RWPE2 (cell line): ENCODE measurements at regions not wholly inside any gene's neighbourhood (a gene's known extent, or its start where the extent isn't known, plus 50 kb on each side); places are given as distances from the start of the nearest gene placed in this dataset.

Experiments
- ATAC-seq: fragments of 200-7000 bp; cut with Tn5 transposase; 3 replicates; pipeline ENCODE4 v1.9.1; 2021; ENCODE audit warnings: low read depth
- DNase-seq: peaks from one replicate; pipeline ENCODE4 v3.0.0-alpha.2; 2020; ENCODE audit warnings: low spot score
- H3K27ac ChIP-seq: fragments of 450-650 bp; 2 replicates; pipeline ENCODE4 v1.5.1; 2017; ENCODE audit warnings: mild to moderate bottlenecking; ENCODE audit not compliant: poor library complexity, severe bottlenecking
- H3K27me3 ChIP-seq: fragments of 250-450 bp; sonication (Bioruptor Pico); 2 replicates; pipeline ENCODE4 v1.5.1; 2021; ENCODE audit warnings: mild to moderate bottlenecking, moderate library complexity; ENCODE audit not compliant: insufficient read depth, poor library complexity, severe bottlenecking
- H3K36me3 ChIP-seq: fragments of 250-450 bp; sonication (Bioruptor Pico); 2 replicates; pipeline ENCODE4 v1.5.1; 2020; ENCODE audit warnings: low read depth, mild to moderate bottlenecking, moderate library complexity
- H3K4me1 ChIP-seq: fragments of 250-450 bp; sonication (Bioruptor Pico); 2 replicates; pipeline ENCODE4 v1.5.1; 2021; ENCODE audit warnings: mild to moderate bottlenecking, moderate library complexity; ENCODE audit not compliant: insufficient read depth, poor library complexity, severe bottlenecking
- H3K4me3 ChIP-seq: fragments of 250-450 bp; sonication (Bioruptor Pico); 2 replicates; pipeline ENCODE4 v1.5.1; 2021; ENCODE audit warnings: mild to moderate bottlenecking, moderate library complexity; ENCODE audit not compliant: severe bottlenecking
- H3K9me3 ChIP-seq: fragments of 250-450 bp; sonication (Bioruptor Pico); 2 replicates; pipeline ENCODE4 v1.5.1; 2021; ENCODE audit warnings: mild to moderate bottlenecking, moderate library complexity; ENCODE audit not compliant: severe bottlenecking
- CTCF ChIP-seq: fragments of 450-650 bp; IDR thresholded peaks from one replicate; pipeline ENCODE4 v1.5.1; 2017; ENCODE audit warnings: mild to moderate bottlenecking, moderate library complexity; ENCODE audit not compliant: poor library complexity, severe bottlenecking

DNA sequence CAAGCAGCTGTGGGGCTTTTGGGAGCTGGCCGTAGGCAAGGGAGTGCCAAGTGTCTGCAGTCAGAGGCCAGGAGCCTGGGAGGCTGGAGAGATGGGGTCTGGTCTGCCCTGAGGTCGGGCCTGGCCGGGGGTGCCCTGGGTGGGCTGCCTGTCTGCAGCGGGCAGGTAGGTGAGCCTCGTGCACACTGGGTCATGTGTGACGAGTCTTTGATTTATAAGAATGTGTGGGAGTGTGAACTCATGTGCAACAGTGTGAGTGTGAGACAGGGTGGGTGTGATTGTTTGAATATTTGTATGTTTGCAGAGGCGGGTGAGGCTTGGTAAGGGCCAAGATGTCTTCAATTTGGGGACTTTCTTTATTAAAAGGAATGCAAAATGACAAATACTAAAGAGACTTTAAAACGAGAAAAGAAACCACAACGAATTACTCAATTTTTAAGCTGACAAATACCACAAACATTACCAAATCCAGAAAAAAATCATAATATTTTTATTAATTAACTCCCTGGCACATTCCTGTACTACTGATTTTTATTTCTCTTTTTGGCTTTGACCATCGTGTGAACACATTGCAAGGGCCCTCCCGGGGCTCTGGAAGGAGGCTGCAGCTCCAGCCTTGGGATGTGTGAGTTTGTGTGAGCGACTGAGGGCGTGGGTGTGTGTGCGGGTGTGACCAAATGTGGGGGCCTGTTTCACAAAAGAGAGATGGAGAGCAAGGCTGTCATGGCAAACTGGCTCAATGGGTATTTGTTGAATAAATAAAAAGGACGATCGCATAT lies 110.3 kb upstream of the WNT4 start:
- Histone ChIP-seq H3K4me1 (no peaks in the 10 kb centered on the region), H3K36me3 (no peaks in the 10 kb centered on the region), H3K27me3 (no peaks in the 10 kb centered on the region), H3K4me3 (no peak overlapping the region), H3K9me3 (no peaks in the 10 kb centered on the region), H3K27ac (no peak overlapping the region)
- no peak for TF ChIP-seq CTCF
- ATAC-seq (no peak), DNase-seq (no peak)

GRCh38 chr1:22254756-22255155 lies 111.9 kb upstream of the WNT4 start:
- Histone ChIP-seq H3K36me3 (no peaks in the 10 kb centered on the region), H3K4me3 (no peak overlapping the region), H3K4me1 (no peaks in the 10 kb centered on the region), H3K9me3 (no peaks in the 10 kb centered on the region), H3K27me3 (no peaks in the 10 kb centered on the region), H3K27ac (no peak overlapping the region)
- ATAC-seq = no peak
- no peak for DNase-seq
- no peak for TF ChIP-seq CTCF

DNA sequence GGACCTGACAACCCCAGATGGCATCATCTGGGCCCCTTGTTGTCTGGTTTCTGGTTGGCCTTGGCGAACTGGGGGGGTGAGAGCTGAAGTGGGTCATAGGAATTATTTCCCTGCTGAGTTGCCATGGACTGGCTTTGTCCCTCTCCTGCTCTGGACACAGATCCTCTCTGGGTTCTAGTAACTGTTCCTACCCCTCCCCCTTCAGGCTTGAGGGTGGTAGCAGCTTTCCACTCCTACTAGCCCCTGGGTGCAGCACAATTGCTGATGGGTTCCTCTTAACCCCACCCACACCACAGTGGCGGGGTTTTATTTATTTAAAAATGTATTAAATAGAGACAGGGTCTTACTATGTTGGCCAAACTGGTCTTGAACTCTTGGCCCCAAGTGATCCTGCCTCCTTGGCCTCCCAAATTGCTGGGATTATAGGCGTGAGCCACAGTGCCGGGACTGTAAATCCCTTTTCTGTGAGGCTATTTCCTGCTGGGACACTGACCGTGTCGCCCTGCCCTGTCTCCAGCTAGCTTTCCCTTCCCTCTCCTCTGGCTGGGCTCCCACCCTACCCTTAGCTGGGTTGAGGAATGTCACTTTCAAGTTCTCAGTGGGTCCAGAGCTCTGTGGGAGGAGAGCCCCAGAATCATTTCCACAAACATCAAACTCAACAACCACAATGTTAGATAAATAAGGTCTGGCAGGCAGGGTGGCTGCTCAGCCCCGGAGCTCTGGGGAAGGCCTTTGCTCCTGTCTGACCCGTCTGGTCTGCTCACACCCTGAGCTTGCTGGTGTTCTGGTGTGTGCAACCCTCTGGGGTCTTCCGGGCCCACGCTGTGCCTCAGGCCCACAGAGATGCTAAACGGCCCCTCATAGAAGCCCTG lies 112.7 kb upstream of the WNT4 start:
- Histone ChIP-seq H3K27me3 (no peaks in the 10 kb centered on the region), H3K4me1 (no peaks in the 10 kb centered on the region), H3K36me3 (no peaks in the 10 kb centered on the region), H3K4me3 (no peak overlapping the region), H3K9me3 (no peaks in the 10 kb centered on the region), H3K27ac (no peak overlapping the region)
- TF ChIP-seq CTCF = no peak
- ATAC-seq (no peak), DNase-seq (no peak)

DNA sequence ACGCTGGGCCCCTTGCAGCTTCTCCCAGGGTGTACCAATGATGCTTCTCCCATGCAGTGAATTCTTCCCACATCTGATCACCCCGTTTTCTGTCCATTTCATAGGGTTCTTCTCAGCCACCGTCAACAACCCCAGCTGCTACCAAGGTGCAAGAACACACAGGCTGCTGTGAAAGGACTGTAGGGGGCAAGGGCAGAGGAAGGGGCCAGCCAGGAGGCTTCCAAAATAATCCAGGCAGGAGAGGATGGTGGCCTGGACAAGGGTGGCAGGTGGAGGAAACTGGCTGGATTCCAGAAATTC lies 113.3 kb upstream of the WNT4 start:
- no peak overlapping the region for H3K27ac ChIP-seq
- no peaks in the 10 kb centered on the region for H3K4me1 ChIP-seq

More for the DNA sequence above, 113.3 kb upstream of the WNT4 start:
- TF ChIP-seq CTCF = no peak
- Histone ChIP-seq H3K36me3 (no peaks in the 10 kb centered on the region), H3K27me3 (no peaks in the 10 kb centered on the region), H3K4me3 (no peak overlapping the region), H3K9me3 (no peaks in the 10 kb centered on the region)
- DNase-seq (no peak), ATAC-seq (no peak)
